ENCODE measurements at regions not wholly inside any gene's neighbourhood (a gene's known extent, or its start where the extent isn't known, plus 50 kb on each side); places are given as distances from the start of the nearest gene placed in this dataset.

- TF ChIP-seq POLR2A (IDR thresholded peaks at IDR 0.05; ENCODE audit: low read depth, low read length) (no peak), POLR2AphosphoS5 (IDR thresholded peaks at IDR 0.05; ENCODE audit: low read depth, low read length) (no peak), PAX5 (IDR thresholded peaks at IDR 0.05; ENCODE audit: insufficient read depth, low read length, severe bottlenecking) (no peak), POU2F2 (IDR thresholded peaks at IDR 0.05; ENCODE audit: low read depth, low read length) (no peak), SPI1 (IDR thresholded peaks at IDR 0.05; ENCODE audit: low read depth, low read length) (no peak), TAF1 (IDR thresholded peaks at IDR 0.05; ENCODE audit: low read depth, low read length) (no peak)
Observed at GRCh38 chr2:234603619-234604018, 106.7 kb upstream of the ARL4C start.

All from GM12891 (cell line).